ENCODE measurements at regions not wholly inside any gene's neighbourhood (a gene's known extent, or its start where the extent isn't known, plus 50 kb on each side); places are given as distances from the start of the nearest gene placed in this dataset.

GRCh38 chr15:29872716-29873115, 50.4 kb upstream of the TJP1 start:
- no peak overlapping the region for H3K27ac ChIP-seq (ENCODE audit: extremely low read length, insufficient read depth, low read length)
- H3K4me3 ChIP-seq (replicated peaks in 1 of 3; ENCODE audit: insufficient read depth in 1 of 3, low read depth in 2 of 3, low read length in 3 of 3) = no peak overlapping the region

More at GRCh38 chr15:29872716-29873115, 50.4 kb upstream of the TJP1 start:
- intact Hi-C loops (cut with micrococcal nuclease; ENCODE audit: unreplicated experiment) (no loop called here), in situ Hi-C loops (cut with HindIII; ENCODE audit: extremely low pct_ligation_motif_present, low pct_unique_long_range_greater_than_20kb) (no loop called here)
- no TSS peak for BruUV-seq (replicated peaks)
- H3K4me1 ChIP-seq (ENCODE audit: insufficient read depth, low read length) = no peaks in the 10 kb centered on the region
- no peak for DNase-seq (ENCODE audit: low spot score)
- H3K36me3 ChIP-seq (replicated peaks in 1 of 2; ENCODE audit: control insufficient read depth in 1 of 2, insufficient read depth in 2 of 2, low read length in 2 of 2) = no peaks in the 10 kb centered on the region
- ChIA-PET CTCF (ENCODE audit: low intra/inter-chr PET ratio, low total read pairs) (no interaction called here), POLR2A (no interaction called here)
- ATAC-seq = no peak
- H3K79me2 ChIP-seq (ENCODE audit: insufficient read depth, low read length) = no peaks in the 10 kb centered on the region
- WGBS (ENCODE audit: low lambda C conversion rate) = 33% methylated on average over 4 of the region's 7 CpGs
- no peak overlapping the region for H3K9ac ChIP-seq (ENCODE audit: insufficient read depth, low read depth, low read length)
- no peak for FAIRE-seq
- peaks cover 1 to 19% of the 10 kb centered on the region in 2 experiments for H3K27me3 ChIP-seq (ENCODE audit: control insufficient read depth in 1 of 2, insufficient read depth in 2 of 2, low read length in 2 of 2)
- TF ChIP-seq ZBTB4 (CRISPR knock-in tag; IDR thresholded peaks at IDR 0.05; ENCODE audit: borderline replicate concordance) = no peak
- no peak for TF ChIP-seq AKNA (CRISPR knock-in tag; IDR thresholded peaks at IDR 0.05; ENCODE audit: borderline replicate concordance)
- no peak for TF ChIP-seq SCMH1 (CRISPR knock-in tag; IDR thresholded peaks at IDR 0.05; ENCODE audit: borderline replicate concordance)
- TF ChIP-seq CENPX (CRISPR knock-in tag; IDR thresholded peaks at IDR 0.05) = no peak
- TF ChIP-seq SNAPC5 (CRISPR knock-in tag; IDR thresholded peaks at IDR 0.05; ENCODE audit: borderline replicate concordance) = no peak
- no peak for TF ChIP-seq U2AF1 (optimal IDR thresholded peaks at IDR 0.05; ENCODE audit: low read depth, low read length)
- no peak for TF ChIP-seq NFKB2 (CRISPR knock-in tag; IDR thresholded peaks at IDR 0.05; ENCODE audit: borderline replicate concordance)
- TF ChIP-seq TBL1XR1 (IDR thresholded peaks at IDR 0.05; ENCODE audit: borderline replicate concordance, low read length, partially characterized antibody) = no peak
- TF ChIP-seq SRF (IDR thresholded peaks at IDR 0.05; ENCODE audit: low read depth, low read length) = no peak
- no peak for TF ChIP-seq RORA (CRISPR knock-in tag; IDR thresholded peaks at IDR 0.05)
- H3K4me2 ChIP-seq (ENCODE audit: low read depth, low read length) = no peak overlapping the region
- H2AFZ ChIP-seq (ENCODE audit: low read length) = no peak overlapping the region
- no peaks in the 10 kb centered on the region; the same call in 1 of the 2 replicates for H4K20me1 ChIP-seq (ENCODE audit: insufficient read depth, low read length)
- H3K9me3 ChIP-seq (ENCODE audit: low read length) = no peaks in the 10 kb centered on the region
